Fibroblast of skin of back (primary cell): ENCODE measurements at regions not wholly inside any gene's neighbourhood (a gene's known extent, or its start where the extent isn't known, plus 50 kb on each side); places are given as distances from the start of the nearest gene placed in this dataset.
"Not testable (repeated sequence)": the region's sequence is repeated elsewhere in the genome, so short reads cannot be mapped to it uniquely, and the experiment has no call there.

Experiments used
- DNase-seq: peaks from one replicate; pipeline ENCODE4 v3.0.0-alpha.2; 2013

DNA sequence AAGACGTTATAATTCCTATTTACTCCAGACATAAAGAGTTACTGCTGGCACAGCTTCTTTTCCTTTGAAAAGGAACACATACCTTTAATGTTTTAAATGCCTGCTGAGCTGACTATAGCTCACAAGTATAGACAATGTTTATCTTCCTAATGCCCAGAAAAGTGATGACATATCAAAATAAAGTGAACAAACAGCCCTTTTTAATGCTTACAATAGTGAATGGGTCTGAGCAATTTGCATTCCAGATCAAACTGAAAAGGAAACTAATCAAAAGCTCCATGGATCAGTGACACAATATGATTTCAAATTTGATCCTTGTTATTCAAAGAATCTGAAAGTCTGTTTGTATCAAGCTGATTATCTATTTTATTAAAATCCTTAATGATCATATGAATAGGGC is 233.6 kb upstream of the SEMA3E start:
- peak; percentile 49 for DNase-seq

DNA sequence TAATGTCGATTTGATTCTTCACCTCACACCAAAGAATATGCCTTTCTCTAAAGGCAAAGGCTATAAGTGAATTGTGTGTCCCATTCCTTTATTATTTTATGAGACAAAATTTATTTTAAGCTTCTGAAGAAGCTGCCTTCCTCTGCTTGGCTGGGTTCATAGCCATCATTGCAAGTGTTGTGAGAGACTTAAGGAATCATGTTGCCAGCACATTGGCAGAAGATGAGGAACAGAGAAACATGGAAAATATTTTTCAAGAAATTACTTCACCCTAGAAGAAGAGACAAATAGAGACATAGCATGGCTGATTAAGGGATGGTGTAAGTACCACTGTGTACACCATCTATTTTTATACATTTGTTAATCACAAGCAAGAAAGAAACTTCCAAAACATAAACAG is 230.1 kb upstream of the SEMA3E start:
- no peak for DNase-seq

DNA sequence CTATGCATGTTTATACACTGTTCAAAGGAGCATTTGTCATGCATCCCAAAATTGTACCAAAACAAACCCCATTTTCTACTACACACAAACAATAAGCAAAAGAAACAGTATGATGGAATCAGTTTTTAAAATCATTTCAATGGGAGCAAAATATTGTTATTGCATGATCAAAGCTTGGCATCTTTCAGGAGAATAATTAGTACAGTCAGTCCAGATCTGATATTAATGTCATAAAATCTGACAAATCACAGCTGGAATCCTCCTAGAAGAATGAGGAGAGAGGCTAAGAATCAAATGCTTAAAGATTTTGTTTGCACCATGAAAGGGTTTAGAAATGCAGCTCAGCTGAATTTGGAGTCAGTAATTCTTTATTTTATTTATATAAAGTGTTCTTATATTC is 229.7 kb upstream of the SEMA3E start:
- DNase-seq: no peak

DNA sequence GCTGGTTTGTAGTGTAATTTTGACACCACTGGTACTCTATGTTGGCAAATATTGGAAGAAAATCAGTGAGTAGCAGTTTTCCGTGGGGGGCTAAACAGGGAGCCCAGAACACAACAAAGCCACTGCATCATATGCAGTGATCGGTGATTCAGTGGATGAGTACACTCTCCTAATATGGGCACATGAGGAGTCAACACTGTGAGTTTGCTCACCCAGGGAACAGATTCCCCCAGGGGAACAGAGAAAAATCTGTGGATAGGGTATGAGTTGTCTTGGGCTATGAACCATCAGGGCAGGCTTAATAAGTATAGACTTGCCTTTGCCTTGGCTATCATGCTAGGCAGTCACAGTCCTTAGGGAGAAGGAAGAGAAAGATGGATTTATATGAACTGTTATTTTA is 227.7 kb upstream of the SEMA3E start:
- peak; percentile 85 for DNase-seq

DNA sequence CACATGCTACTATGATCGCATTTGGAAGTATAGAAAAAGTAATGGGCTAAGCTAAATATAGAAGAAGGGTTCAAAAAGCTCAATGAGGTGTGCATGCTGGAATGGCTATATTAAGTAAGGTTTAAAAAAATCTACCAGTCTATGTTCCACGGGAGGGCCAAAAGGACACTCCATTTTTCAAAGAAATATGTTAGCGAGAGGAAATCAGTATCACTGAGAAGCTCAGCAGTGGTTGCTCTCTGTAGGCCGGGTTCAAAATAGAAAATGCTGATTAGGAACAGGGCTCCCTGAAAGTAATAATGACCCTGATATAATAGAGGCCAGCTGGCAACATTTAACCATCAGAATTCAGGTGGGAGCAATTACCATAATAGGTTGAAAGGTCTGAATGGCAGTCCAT is 224.5 kb upstream of the SEMA3E start:
- no peak for DNase-seq

DNA sequence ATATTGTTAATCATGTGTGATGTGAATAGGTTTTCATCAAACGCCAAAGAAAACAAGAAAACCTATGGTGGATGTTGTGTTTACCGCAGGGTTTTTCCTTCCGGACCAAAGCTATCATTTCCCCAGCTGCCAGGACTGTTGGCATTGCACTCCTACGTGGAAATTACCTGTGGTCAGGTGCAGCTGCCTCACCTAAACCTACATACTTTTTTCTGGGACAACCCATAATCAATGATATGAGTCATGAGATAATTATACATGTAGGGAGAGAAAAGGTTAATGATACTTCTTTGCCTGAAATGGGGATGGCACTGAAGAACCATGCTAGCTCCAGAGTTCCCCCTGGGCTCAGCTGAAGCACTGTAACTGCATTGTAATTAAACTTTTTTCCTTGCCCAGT is 223.6 kb upstream of the SEMA3E start:
- no peak for DNase-seq

DNA sequence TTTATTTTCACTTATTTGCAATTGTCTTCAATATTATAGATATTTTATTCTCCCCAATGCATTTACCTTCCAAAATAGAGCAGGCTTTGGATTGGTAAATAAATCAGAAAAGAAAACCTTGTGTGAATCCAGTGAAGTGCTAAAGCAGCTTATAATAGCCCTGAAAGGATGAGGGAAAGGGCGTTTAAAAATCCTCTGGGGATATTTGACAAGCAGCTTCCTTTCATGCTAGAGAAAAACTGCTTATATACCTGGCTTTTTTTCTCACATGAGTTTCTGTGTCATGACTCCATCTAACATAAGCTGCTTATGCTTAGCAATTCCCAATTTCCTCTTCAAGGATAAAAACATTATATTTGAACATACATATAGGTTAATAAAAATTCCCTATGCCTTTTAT is 221.6 kb upstream of the SEMA3E start:
- no peak for DNase-seq

DNA sequence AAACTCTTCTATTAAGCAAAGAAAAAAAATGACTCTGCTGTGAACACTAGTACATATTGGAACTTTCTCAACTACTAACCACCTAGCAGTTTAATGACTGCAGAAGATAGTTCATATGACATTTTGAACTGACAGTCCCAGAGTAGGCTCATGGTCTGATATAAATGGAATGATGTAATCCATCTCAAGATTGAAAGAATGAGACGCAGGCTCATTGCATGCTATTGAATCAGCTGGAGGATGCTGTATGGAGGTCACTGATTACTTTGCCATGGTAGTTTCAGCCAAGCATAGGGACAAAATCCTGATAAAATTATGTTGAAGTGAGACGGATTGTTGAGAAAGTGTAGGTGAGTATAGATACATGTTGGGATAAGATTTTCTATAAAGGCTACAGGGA is 217.6 kb upstream of the SEMA3E start:
- DNase-seq: peak; percentile 17

DNA sequence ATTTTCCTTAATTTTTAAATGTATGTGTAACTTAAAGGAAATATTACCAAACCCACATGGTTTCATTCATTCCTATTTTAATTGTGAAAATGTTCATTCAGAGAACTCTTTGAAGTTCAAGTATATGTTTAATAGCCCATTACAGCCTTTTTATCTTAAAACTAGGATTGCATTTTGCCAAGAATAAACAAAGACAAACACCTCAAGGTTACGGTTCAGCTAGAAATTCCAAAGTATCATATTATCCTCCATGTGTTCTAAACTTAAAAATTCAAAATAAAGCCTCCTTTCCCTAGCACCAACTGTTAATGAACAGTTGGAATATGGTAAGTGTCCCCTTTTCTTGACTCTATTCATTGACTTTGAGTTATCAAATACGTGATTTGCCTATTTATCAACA is 215.6 kb upstream of the SEMA3E start:
- DNase-seq: no peak

DNA sequence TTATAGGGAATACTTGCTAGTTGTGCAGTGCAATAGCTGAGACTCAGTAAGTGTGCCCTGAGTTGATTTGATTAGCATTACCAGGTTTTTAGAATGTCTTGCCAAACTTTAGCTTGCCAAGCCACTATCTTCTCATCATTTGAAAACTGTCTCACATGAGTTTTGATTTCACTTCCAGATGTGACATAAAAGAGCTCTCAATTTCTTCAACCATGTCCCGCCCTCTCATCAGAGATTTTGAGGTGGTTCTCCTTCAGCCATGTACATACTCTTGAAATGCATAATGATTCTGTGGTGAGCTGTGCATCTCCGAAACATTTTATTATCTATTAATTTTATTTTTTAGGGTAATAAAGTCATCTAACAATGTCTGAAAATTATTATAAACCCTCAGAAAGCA is 215.0 kb upstream of the SEMA3E start:
- DNase-seq: no peak

DNA sequence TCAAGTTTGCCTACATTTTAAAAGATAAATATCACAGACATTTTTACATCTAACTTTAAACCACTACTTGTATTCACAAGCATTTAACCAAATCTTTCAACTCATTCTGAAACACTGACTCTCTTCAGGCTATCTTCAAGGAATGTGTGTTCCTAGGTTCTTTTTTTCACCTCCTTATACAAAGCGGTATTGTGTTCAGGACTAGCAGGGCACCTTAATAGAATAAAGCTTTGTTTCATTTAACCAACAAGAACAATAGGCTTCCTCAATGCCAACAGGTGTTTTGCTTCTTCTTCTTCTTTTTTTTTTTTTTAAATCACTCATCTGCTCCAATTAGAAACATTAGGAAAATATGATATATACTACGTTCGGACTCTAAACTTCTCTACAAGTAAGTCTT is 212.9 kb upstream of the SEMA3E start:
- no peak for DNase-seq

DNA sequence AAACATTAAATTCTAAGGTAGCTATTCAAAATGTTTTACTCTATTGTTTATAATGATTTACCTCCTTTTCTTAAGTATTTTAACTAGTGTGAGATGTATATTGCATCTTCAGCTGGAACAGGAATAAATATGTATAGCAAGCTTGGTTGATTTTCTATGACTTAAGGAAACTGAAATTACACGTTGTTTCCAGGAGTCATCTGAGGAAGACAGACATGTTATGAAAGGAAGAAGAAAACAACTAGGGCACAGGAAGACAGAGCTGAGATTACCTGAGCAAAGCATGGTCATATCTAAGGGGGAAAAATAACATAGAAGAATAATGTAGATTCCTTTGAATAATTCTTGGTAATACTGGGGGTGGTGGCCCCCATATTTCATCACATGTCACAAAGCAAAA is 210.9 kb upstream of the SEMA3E start:
- no peak for DNase-seq

DNA sequence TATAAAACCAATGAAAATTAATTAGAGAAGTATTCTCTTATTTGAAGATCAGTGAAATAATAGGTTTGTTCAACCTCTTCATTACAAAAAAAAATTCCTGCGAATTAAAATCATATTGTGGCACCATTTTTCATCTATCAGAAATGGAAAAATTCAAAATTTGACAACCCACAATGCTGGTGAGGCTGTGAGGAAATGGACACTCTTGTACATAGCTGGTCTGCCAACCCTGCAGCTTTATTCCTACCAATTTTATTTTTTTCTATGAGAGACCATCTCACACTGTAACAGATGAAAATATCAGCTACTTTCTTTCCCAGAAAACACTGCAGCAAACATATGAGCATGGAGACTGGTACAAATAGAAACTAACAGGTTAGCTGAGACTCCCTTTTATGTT is 208.8 kb upstream of the SEMA3E start:
- no peak for DNase-seq

DNA sequence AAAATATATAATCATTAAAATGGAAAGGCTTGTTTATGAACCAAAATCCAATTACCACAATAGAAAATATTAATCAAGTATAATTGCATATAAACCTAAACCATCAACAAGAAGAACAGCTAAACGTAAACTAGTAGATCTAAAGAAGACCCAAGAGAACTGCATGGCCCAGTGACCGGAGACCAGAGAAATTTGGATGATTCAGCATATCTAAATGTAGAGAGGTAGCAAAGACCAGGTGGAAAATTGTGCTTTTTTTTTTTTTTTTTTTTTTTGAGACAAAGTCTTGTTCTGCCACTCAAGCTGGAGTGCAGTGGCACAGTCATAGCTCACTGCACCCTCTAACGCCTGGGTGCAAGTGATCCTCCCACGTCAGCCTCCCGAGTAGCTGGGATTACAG is 207.2 kb upstream of the SEMA3E start:
- no peak for DNase-seq

DNA sequence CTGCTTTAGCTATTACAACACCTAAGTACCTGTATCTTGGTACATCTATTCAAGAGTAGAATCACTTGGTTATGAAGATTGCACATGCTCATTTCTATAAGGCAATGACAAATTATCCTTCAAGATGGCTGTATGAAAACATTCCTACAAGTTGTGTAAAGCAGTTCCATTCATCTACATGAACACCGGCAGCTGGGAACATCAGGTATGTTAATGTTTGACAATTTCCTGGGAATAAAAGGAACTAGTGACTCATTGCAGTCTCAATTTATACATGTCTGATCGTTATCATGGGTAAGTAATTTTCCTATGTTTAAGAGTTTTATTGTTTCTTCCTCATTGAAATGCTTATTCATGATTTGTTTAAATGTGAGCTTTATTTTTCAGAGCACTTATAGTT is 203.2 kb upstream of the SEMA3E start:
- no peak for DNase-seq

DNA sequence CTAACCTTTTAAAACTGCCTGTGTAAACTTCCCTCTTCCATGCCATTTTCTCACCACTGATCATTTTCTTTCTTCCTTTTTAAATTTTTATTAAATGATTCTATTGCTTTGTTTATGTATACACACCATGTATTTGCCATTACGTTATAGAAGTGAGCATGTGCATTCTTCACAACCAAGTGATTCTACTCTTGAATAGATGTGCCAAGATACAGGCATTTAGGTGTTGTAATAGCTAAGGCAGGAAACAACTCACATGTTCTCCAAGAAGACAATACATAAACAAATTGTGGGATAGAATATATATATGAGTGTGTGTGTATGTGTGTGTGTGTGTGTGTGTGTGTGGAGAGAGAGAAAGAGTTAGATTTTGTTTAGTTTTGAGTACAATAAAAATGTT is 202.6 kb upstream of the SEMA3E start:
- no peak for DNase-seq

DNA sequence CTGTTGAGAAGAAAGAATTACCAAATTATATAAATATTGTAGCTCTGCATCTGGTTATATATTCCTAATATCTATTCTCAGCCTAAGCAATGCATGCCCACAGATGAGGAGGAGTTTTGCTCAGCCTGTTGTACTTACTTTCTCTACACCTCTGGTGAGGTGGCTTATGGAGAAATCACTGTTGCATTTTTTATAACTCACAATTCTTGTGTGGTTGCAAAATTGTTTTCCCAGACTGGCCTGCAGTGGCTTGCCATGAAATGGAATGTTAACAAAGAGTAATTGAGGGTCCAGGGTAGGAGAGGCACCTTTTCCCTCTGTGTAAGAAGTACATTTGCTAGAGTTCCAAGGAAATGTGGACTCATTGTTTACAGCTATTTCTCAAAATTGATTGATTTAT is 202.0 kb upstream of the SEMA3E start:
- DNase-seq: no peak

DNA sequence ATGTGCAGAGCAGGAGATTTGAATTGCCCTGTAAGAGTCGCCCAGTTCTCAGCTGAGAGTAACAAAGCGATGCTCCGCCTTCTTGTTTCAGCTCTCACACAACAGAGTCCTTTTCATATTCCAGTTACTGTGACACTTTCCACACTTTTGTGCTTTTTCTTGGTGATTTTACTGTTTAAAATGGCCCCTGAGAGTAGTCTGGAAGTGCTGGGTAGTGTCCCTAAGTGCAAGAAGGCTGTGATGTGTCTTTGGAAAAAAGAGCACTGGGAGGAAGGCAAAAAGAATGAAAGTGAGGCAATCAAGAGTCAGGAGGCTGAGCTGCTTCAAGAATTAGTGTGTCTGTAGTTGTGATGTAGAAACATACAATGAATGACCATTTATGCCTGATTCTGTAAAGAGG is 201.2 kb upstream of the SEMA3E start:
- no peak for DNase-seq

DNA sequence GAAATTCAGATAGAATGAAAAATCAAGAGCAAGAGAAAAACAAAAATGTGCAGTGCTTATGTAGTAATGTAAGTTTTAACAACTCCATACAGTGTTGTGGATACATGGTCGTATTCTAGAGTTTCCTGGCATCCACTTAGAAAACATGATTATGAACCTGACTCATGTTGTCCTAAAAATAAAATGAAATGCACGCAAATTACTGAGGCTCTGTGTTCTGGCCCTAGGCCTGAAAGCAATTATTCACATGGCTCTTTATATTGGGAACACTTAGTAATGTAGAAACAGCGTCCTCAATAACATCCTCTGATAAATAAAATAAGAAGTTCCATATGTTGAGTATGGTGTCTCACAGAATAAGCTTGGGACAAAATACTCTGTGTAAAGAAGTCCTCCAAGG is 200.2 kb upstream of the SEMA3E start:
- DNase-seq: peak; percentile 55

DNA sequence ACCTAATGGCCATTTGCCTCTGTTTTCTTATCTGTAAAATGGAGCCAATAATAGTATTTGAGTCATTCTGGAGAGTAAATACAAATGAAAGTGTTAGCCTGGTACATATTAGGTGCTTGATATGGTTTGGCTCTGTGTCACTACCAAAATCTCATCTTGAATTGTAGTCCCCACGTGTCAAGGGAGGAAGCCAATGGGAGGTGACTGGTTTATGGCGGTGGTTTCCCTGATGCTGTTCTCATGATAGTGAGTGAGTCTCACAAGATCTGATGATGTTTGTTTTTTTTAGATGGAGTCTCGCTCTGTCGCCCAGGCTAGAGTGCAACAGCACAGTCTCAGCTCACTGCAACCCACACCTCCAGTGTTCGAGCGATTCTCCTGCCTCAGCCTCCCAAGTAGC is 194.0 kb upstream of the SEMA3E start:
- DNase-seq: no peak

DNA sequence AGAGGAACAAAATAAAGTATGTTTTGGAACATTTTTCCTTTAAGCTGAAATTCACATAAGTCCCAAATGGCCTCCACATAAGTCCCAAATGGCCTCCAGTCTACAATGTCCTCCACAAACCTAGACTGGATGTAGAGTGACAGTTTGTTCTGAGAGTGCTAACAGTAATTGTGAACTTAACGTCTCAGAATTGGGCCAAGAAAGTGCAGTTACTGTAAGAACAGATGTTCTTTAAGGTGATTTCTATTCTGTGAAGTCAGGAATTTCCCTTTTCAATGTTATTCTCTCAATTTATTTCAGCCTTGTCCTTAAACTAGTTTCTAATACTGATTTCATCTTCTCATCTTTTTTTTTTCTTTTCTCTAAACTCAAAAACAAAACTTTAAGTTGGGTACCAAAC is 188.7 kb upstream of the SEMA3E start:
- DNase-seq: no peak

DNA sequence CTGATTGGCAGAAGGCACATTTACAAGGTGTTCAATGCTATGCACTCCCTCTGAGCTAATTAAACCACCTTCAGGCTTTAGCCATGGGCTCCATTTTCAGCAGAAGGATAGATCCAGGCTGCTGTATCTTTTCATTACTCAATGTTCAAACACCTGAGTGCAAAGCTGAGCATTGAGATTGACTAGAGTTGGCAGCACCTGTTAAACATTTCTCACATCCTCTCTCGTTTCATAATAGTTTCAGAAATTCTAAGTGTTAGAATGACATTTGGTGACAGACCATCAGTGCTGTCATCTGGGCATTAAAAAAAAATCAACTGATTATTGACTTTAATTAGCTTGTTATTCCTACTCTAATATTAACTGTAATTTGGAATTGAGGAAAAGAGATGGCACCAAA is 187.1 kb upstream of the SEMA3E start:
- no peak for DNase-seq

DNA sequence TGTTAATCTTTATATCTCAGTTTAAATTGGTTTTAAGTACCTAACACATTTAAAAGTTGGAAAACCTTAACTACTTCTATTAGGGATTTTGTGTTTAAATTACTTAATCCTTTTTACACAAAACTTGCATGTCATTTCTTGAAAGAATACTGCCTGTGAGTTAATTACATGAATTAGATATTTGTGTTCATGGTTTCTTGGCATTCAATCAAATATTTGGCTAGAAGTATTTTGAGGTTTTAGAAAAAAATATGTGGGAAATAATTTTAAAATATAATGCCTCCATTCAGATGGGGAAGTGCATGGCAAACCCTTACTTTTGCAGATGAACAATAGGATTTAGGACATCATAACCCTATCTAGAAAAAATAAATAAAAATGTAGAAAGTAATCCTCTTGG is 186.5 kb upstream of the SEMA3E start:
- no peak for DNase-seq

DNA sequence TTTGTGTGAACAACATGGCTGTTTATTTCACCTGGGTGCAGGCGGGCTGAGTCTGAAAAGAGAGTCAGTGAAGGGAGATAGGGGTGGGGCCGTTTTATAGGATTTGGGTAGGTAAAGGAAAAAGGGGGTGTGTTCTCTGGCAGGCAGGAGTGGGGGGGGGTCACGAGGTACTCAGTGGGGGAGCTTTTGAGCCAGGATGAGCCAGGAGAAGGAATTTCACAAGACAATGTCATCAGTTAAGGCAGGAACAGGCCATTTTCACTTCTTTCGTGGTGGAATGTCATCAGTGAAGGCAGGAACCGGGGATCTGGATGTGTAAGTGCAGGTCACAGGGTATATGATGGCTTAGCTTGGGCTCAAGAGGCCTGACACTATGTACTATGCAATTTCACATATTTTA is 184.8 kb upstream of the SEMA3E start:
- not testable (repeated sequence) for DNase-seq

DNA sequence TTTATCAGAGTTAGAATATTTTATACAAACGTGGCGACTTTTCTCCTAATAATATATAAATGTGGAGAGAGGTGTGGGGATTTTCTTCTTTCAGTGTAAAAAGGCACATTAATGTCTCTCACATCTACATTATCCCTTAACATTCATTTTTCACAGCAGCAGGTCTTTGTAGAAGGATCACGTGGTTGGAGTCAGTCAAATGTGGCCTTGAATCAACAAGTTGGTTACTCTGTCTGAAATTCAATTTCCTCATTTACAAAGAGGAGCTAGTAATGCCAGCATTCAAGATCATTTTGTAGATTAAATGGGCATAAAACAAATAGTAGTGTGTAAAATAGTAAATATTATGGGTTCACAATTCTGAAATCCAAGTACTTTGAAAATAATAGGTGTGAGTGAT is 183.1 kb upstream of the SEMA3E start:
- no peak for DNase-seq

DNA sequence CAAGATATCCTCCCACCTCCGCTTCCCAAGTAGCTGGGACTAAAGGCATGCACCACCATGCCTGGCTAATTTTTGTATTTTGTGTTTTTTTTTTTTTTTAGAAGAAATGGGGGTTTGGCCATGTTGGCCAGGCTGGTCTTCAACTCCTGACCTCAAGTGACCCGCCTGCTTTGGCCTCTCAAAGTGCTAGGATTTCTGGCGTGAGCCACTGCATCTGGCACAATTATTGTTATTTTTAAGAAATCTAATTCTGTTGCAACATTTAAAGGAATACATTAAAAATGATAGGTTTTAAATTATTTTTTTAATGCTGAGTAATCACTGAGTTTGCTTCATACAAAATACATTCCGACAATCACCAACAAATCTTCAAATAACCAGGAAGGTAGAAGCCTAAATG is 178.1 kb upstream of the SEMA3E start:
- DNase-seq: no peak
